NCI-H2029 (cell line): ENCODE measurements at regions not wholly inside any gene's neighbourhood (a gene's known extent, or its start where the extent isn't known, plus 50 kb on each side); places are given as distances from the start of the nearest gene placed in this dataset.
"Not testable (repeated sequence)": the region's sequence is repeated elsewhere in the genome, so short reads cannot be mapped to it uniquely, and the experiment has no call there.

Experiments
- DNase-seq: peaks from one replicate; lab custom pipeline; 2025; lab: John Stamatoyannopoulos, UW

DNA sequence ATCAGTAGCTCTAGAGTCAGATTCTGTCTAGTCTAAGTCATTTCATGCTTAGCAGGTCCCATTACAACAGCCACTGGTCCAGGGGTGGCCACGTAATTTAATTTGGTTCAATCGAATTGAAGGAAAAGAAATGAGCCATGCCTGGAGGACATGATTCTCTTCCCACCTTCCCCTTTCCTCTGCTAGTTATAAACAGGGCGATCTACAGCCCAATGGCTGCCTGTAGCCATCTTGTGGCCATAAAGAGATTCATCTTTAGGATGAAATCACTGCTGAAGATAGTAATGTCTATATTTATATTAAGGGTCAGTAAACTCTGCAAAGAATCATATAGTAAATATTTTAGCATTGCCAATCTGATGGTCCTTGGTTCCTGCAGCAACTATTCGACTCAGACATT, 107.4 kb downstream of the SPDYE17 start:
- DNase-seq = not testable (repeated sequence)

- DNase-seq = not testable (repeated sequence)
These were observed 113.5 kb downstream of the SPDYE17 start for GRCh38 chr7:76918619-76919018.

DNA sequence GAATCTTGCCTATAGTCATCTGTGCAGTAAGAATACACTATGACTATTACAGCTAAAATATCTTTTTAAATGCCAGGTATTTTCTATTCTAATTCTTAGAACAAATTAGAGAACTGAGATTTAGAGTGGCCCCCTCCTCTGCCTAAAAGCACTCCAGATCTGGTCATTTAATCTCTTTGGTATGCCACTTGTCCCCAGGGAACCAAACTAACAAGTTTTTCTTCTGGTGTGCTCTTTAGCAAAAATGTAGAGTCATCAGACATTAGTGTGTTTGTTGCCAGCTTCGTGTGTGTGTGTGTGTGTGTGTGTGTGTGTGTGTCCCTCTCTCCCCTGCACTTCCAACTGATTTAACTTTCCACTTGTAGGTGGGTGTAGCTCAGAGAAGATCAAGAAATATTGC, 117.8 kb downstream of the SPDYE17 start:
- DNase-seq = not testable (repeated sequence)

- not testable (repeated sequence) for DNase-seq
These were observed 119.9 kb downstream of the SPDYE17 start for GRCh38 chr7:76912011-76912814.

- DNase-seq = not testable (repeated sequence)
These were observed 127.5 kb downstream of the SPDYE17 start for GRCh38 chr7:76904688-76905087.

DNA sequence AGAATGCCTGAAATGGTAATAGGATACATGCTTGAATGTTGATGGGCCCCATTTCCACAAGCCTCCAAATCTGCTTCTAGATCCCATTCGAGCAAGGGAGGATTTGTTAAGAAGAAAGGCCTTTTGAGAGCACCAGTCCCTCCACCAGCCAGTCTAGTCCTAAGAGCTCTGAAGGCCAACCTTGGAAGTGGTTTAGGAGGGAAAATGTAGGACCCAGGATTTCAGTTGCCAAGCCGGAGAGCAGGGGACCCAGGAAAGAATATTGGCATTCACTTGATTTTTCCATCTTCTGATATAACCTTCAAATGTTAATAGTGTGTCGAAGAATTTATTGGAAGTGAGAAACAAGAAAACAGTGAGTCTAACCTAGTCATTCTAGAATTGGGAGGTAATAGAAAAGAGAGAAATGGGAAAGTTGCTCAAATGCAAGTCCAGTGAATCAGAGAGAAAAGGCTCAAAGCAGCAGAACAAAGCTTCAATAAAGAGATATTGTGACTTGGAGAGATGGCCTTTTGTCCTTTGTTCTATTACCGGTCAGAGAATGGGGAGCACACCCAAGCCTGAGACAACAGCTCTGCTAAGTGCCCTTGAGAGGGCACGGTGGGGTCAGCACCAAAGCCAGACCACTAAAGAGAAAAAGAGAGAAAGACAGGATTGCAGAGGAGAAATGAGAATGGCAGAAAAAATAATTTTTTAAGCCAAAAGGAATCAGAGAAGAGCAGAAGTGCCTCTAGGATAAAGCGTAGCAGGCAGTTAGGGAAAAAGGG, 130.0 kb downstream of the SPDYE17 start:
- DNase-seq = not testable (repeated sequence)

- not testable (repeated sequence) for DNase-seq
These were observed 133.4 kb downstream of the SPDYE17 start for GRCh38 chr7:76898807-76899206.

DNA sequence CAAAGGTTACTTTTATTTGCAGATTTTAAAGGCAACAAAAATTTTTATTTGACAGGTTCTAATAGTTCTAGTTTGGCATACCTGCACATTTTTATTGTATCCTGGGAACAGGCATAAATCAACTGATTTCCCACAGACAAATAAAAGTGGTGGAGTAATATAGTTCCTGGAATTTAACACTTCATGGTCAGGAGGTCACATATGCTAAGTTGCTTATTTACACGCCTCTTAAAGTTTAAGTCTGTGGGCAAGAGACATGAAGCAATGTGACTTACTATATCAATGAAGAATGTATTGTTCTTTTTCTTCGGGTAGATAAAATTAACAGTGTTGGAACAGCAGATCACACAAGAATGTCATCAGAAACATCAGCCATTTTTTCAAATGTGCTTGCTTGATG, 135.2 kb downstream of the SPDYE17 start:
- not testable (repeated sequence) for DNase-seq

DNA sequence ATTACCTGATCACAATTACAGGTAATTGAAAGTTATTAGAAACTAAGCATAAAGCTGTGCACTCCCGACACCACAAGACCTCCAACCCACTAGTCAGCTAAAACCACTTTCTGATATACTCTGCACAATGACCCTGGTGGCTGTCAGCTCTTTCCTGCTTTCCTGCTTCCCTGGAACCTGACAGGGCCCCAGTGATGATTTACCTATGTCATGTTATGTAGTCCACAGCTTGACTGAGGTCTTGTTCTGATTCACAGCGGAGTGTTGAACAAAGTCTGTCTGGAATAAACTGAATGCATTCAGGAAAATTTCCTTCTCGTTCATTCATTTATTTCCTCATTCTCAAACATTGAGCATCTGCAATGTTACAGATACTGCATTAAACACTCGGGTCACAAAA, 136.5 kb downstream of the SPDYE17 start:
- DNase-seq = not testable (repeated sequence)

GRCh38 chr7:76891771-76892170, 140.4 kb downstream of the SPDYE17 start:
- not testable (repeated sequence) for DNase-seq

DNA sequence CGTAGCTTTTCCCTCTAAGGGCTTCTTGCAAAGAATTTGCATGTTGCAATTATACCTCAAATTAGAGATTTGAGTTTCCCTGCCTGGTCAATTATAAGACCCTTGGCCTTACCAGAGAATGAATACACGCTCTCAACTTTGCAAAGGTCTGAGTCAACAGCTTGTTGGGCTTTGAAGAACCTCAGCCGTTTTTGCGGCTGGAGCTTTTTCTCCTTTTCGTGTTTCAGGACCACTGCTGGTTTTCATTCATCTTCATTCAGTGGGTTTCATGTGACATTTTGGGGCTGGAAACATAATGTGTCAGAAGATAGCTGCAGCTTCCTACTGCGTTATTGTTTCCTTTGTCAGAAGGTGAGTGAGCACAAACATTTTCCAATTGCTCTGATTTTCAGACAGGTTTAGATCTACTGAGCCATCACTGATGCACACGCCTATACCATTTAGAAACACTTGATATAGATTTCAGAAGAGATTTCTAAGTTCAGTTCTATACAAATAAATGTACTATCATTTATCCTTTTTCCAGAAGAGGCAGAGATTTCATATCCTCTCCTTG, 152.3 kb downstream of the SPDYE17 start:
- not testable (repeated sequence) for DNase-seq

GRCh38 chr7:76875760-76876159, 156.4 kb downstream of the SPDYE17 start:
- not testable (repeated sequence) for DNase-seq

- DNase-seq = not testable (repeated sequence)
These were observed 161.7 kb downstream of the SPDYE17 start for GRCh38 chr7:76870504-76870808.

DNA sequence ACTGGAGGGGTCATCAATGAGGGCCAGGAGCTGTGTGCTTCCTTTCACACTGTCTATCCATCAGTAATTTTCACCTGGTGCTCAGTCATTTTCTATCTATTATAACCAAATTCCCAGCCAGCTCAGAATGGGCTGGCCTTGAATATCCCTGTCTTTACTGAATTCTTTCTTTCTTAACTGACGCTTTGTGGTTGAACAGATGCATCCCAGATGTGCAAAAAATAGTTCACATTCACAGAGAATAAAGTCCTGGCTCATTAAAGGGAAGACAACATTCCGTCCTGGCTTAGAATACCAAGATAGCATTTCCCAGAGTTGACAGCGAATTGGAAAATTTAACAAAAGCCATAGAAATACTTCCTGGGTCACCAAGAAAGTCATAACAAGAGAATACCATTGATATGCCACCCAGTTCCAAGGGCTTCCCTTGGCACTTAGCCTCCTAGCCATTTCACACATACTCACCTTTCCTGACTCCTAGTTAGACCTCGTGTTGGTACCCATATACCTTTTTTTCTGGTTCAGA, 164.7 kb downstream of the SPDYE17 start:
- not testable (repeated sequence) for DNase-seq

GRCh38 chr7:76863150-76863773, 168.9 kb downstream of the SPDYE17 start:
- not testable (repeated sequence) for DNase-seq

GRCh38 chr7:76862241-76862640, 169.9 kb downstream of the SPDYE17 start:
- DNase-seq = not testable (repeated sequence)

- DNase-seq = not testable (repeated sequence)
These were observed 172.2 kb downstream of the SPDYE17 start for GRCh38 chr7:76859933-76860332.

DNA sequence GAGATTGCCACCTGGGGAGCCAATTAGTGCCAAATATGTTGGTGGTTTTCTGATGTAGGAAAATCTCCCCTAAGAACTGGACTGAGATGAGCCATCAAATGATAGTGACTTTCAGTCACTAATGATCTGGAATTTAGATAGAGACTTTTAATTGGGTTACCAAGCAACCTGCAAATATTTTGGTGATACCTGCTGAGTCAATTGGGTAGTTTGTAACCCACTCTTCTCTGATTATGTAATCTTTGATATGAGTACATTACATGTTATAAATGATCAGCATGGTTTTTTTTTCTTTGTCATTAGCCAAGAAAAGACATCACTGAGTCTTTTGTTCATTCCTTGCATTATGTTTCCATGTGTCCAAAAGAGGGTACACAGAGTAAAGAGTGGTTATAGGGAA, 177.5 kb downstream of the SPDYE17 start:
- DNase-seq = not testable (repeated sequence)

DNA sequence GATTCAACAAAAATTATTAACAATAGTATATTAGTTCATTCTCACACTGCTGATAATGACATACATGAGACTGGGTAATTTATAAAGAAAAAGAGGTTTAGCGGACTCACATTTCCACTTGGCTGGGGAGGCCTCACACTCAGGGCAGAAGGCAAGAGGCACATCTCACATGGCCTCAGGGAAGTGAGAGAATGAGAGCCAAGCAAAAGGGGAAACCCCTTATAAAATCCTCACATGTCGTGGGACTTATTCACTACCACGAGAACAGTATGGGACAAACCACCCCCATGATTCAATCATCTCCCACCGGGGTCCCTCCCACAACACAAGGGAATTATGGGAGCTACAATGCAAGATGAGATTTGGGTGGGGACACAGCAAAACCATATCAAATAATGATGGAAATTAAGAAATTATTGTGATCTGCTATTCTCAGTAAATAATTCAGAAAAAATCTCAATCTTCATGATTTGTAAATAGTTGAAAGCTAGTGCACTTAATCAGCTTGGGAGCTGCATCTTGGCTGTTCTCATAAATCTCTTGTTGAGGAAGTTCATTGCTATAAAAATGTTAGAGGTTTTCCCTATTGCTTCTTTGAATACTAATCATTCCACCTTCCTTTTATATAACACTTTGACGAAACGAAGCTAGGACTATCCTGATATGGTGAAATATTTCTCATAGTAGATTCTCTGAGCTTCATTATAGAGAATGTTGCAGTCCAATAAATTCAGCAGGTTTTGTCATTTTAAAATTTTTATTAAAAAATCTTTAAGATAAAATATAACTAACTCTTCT, 179.2 kb downstream of the SPDYE17 start:
- DNase-seq = not testable (repeated sequence)

- DNase-seq = not testable (repeated sequence)
These were observed 179.8 kb downstream of the SPDYE17 start for GRCh38 chr7:76852362-76852761.

GRCh38 chr7:76851617-76852016, 180.5 kb downstream of the SPDYE17 start:
- not testable (repeated sequence) for DNase-seq
